Bronchial epithelial cell (primary cell): ENCODE measurements at regions not wholly inside any gene's neighbourhood (a gene's known extent, or its start where the extent isn't known, plus 50 kb on each side); places are given as distances from the start of the nearest gene placed in this dataset.
A peak's percentile ranks its signal among the peaks of the same experiment; 100 is the strongest.
"Not testable (repeated sequence)": the region's sequence is repeated elsewhere in the genome, so short reads cannot be mapped to it uniquely, and the experiment has no call there.

Experiments
- DNase-seq: peaks from one replicate; pipeline ENCODE4 v3.0.0-alpha.2; 2010; ENCODE audit warnings: low read depth
- FAIRE-seq: peaks from 2 replicates; lab custom pipeline; 2011; peaks lifted over from hg19 to GRCh38; lab: Jason Lieb, UNC
- H3K27me3 ChIP-seq: 2 replicates; pipeline ENCODE4 v1.5.1; 2011; ENCODE audit warnings: low read length; ENCODE audit not compliant: control insufficient read depth, insufficient read depth
- H3K36me3 ChIP-seq: 2 replicates; pipeline ENCODE4 v1.5.1; 2011; ENCODE audit warnings: low read length; ENCODE audit not compliant: control insufficient read depth, insufficient read depth
- H3K4me3 ChIP-seq: 2 replicates; pipeline ENCODE4 v1.5.1; 2011; ENCODE audit warnings: mild to moderate bottlenecking, low read depth, low read length, control low read depth
- TF ChIP-seq, protein P1 (sequence below): IDR thresholded peaks from 2 replicates; pipeline ENCODE4 v1.5.1; 2011; ENCODE audit warnings: mild to moderate bottlenecking, moderate library complexity, low read length, control low read depth, inconsistent platforms; ENCODE audit not compliant: insufficient read depth, severe bottlenecking

DNA sequence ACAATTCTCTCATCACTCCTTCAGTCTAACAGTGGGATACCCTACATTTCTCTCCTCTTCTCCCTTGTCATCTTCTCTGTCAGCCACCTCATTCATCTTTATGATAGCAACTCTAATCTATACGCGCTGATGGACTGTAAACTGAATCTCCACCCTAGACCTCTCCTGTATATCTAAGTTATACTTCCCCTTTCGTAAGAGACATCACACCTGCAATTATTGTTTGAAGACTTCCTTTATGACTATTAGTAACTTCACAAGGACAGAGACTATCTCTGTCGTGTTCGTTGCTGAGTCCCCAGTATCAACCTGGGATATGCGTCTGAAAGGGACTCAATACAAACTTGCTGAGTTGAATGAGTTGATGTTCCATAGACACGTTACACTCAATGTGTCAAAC is 263.2 kb downstream of the IRS1 start:
- TF ChIP-seq, protein P1, sequence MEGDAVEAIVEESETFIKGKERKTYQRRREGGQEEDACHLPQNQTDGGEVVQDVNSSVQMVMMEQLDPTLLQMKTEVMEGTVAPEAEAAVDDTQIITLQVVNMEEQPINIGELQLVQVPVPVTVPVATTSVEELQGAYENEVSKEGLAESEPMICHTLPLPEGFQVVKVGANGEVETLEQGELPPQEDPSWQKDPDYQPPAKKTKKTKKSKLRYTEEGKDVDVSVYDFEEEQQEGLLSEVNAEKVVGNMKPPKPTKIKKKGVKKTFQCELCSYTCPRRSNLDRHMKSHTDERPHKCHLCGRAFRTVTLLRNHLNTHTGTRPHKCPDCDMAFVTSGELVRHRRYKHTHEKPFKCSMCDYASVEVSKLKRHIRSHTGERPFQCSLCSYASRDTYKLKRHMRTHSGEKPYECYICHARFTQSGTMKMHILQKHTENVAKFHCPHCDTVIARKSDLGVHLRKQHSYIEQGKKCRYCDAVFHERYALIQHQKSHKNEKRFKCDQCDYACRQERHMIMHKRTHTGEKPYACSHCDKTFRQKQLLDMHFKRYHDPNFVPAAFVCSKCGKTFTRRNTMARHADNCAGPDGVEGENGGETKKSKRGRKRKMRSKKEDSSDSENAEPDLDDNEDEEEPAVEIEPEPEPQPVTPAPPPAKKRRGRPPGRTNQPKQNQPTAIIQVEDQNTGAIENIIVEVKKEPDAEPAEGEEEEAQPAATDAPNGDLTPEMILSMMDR: no peak
- FAIRE-seq (no peak), DNase-seq (no peak)
- H3K4me3 ChIP-seq: no peak overlapping the region
- H3K36me3 ChIP-seq: no peaks in the 10 kb centered on the region
- H3K27me3 ChIP-seq: no peaks in the 10 kb centered on the region

DNA sequence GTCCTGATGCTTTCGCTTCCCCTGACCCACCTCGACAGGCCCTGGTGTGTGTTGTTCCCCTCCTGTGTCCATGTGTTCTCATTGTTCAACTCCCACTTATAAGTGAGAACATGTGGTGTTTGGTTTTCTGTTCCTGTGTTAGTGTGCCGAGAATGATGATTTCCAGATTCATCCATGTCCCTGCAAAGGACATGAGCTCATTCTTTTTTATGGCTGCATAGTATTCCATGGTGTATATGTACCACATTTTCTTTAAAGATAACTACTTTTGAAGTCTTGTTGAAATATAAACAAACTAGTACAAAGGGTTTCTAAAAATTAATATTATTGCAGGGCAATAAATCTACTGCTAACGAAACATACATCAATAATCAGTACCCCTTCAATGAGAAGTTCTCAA is 266.6 kb downstream of the IRS1 start:
- DNase-seq, FAIRE-seq, H3K4me3 ChIP-seq, H3K36me3 ChIP-seq, H3K27me3 ChIP-seq: not testable (repeated sequence)

DNA sequence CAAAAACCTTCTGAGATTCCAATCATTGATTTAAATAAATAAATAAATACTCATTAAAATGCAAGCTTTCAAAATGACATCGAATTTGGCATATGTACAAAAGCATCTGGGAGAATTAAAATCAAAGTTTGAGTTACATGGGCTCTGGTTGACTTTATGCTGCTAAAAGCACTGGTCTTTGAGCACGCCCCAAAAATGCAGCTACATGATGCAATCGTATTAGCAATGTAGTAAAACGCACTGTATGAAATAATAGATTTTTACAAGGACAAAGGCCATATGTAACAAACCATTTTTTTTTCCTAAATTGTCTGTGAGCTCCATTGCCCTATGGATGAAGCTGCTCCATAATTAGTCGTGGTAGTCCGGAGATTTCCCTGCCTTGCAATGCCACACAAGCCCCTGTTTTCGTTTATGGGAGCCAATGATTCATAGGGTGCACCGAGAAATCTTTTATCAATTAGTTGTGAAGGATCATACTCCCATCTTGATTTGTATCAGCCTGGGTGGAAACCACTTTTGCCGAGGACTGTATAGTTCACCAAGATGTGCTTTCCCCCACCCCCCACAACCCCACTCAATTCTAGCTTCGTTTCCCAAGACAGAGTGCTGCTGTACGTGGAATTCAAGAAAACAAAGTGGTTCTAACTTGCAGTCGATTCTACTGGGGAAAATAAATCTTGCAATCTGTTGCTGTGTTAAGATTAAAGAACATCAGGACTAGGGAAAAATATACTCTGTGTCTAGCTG is 268.4 kb downstream of the IRS1 start:
- DNase-seq (no peak), FAIRE-seq (no peak)
- no peaks in the 10 kb centered on the region for H3K27me3 ChIP-seq
- no peak overlapping the region for H3K4me3 ChIP-seq
- TF ChIP-seq, protein P1: no peak
- no peaks in the 10 kb centered on the region for H3K36me3 ChIP-seq

DNA sequence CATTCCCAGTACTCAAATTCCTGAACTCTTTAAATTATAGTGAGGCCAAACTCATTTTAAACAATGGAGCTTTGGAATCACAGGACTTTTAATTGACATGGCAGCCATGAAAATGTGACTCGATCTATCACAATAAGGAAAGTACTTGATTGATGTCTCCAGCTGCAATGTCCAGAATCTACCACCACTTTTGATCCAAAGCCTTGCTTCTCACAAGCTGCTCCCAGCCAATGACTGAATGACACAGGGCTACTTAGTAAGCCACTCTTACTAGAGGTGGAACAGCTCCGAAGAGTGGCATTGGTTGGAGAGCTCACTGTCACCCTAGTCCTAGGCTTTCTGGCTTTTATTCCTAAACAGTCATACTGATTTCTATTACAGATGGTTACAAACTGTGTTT is 270.1 kb downstream of the IRS1 start:
- FAIRE-seq (no peak), DNase-seq (no peak)
- H3K4me3 ChIP-seq: no peak overlapping the region
- no peaks in the 10 kb centered on the region for H3K27me3 ChIP-seq
- no peaks in the 10 kb centered on the region for H3K36me3 ChIP-seq
- TF ChIP-seq, protein P1: no peak

DNA sequence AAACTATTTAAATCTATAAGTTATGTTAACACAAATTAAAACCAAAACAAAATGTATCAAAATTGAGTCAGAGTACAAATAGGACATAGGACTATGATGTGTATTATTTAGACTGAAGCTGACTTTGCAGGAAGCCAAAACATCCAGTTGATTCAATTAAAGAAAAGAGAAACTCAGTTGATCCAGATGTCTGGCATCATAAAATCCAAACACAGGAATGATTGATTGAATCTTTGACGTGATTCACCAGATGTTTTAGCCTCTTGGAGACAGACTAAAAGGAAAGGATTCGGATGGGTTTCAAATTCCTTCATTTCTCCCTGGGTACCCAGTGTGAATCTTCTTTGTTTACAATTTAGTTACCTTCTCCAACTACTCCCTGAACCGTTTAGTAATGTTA is 272.9 kb downstream of the IRS1 start:
- TF ChIP-seq, protein P1: no peak
- DNase-seq: no peak
- no peaks in the 10 kb centered on the region for H3K27me3 ChIP-seq
- H3K4me3 ChIP-seq: no peak overlapping the region
- no peaks in the 10 kb centered on the region for H3K36me3 ChIP-seq
- FAIRE-seq: no peak

DNA sequence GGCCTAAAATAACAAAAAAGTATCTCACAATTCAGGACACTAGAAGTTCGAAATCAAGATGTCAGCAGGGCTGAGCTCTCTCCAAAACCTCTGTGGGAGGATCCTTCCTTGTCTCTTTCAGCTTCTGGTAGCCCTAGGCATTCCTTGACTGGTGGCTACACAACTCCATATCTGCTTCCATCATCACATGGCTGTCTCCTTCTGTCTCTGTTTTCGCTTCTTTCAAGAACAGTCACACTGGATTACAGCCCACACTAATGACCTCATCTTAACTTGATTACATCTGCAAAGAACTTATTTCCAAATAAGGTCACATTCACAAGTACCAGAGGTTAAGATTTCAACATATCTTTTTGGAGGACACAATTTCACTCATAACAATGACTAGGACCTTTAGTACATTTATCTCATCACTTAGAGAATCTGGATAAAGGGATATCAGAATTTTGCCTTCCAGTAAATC is 275.2 kb downstream of the IRS1 start:
- Histone ChIP-seq H3K36me3 (no peaks in the 10 kb centered on the region), H3K4me3 (no peak overlapping the region), H3K27me3 (no peaks in the 10 kb centered on the region)
- FAIRE-seq (peak; percentile 40), DNase-seq (peak; percentile 57)
- TF ChIP-seq, protein P1: no peak
